ENCODE measurements at regions not wholly inside any gene's neighbourhood (a gene's known extent, or its start where the extent isn't known, plus 50 kb on each side); places are given as distances from the start of the nearest gene placed in this dataset.

DNA sequence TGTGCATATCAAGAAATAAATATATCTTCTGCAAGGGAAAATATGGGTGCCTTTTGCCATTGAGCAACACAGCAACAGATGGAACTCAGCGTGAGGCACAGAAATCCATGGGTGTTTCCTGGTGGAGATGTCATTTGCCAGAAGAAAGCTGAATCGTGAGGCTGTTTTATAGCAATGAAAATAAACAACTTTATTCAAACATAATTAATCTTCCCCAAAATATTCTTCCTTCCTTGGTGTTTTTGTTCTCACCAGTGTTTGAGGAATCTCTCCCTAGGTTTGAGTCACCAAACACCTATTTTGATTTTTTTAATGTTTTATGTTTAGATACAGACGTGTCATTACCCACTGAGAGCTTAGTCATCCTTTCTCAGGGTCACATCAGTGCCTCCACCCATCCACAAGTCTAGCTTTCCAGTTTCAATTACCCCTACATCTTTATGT is 65.8 kb upstream of the PAPPA start:
- TF ChIP-seq, protein P1, sequence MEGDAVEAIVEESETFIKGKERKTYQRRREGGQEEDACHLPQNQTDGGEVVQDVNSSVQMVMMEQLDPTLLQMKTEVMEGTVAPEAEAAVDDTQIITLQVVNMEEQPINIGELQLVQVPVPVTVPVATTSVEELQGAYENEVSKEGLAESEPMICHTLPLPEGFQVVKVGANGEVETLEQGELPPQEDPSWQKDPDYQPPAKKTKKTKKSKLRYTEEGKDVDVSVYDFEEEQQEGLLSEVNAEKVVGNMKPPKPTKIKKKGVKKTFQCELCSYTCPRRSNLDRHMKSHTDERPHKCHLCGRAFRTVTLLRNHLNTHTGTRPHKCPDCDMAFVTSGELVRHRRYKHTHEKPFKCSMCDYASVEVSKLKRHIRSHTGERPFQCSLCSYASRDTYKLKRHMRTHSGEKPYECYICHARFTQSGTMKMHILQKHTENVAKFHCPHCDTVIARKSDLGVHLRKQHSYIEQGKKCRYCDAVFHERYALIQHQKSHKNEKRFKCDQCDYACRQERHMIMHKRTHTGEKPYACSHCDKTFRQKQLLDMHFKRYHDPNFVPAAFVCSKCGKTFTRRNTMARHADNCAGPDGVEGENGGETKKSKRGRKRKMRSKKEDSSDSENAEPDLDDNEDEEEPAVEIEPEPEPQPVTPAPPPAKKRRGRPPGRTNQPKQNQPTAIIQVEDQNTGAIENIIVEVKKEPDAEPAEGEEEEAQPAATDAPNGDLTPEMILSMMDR (IDR thresholded peaks at IDR 0.05): no peak
- no peak for TF ChIP-seq POLR2A (IDR thresholded peaks at IDR 0.05)

Measured in upper lobe of left lung (tissue), 4 donors.